H9 (cell line): ENCODE measurements at regions not wholly inside any gene's neighbourhood (a gene's known extent, or its start where the extent isn't known, plus 50 kb on each side); places are given as distances from the start of the nearest gene placed in this dataset.

Source experiments
- DNase-seq: peaks from one replicate; pipeline ENCODE4 v3.0.0-alpha.2; 2017
- H2AFZ ChIP-seq: one replicate; pipeline ENCODE4 v1.6.1; 2013; ENCODE audit warnings: mild to moderate bottlenecking, low read length, control low read depth, moderate library complexity
- H2AK5ac ChIP-seq: 2 replicates; pipeline ENCODE4 v1.6.1; 2013; ENCODE audit warnings: low read length, control low read depth, mixed read lengths; ENCODE audit not compliant: insufficient read length
- H2BK120ac ChIP-seq: one replicate; pipeline ENCODE4 v1.6.1; 2013; ENCODE audit warnings: low read depth, mild to moderate bottlenecking, low read length, control low read depth, inconsistent platforms; ENCODE audit not compliant: poor library complexity, severe bottlenecking
- H2BK12ac ChIP-seq: 2 replicates; pipeline ENCODE4 v1.6.1; 2013; ENCODE audit warnings: low read length, control low read depth, mixed read lengths, low read depth; ENCODE audit not compliant: insufficient read length
- H2BK15ac ChIP-seq: 2 replicates; pipeline ENCODE4 v1.6.1; 2013; ENCODE audit warnings: low read depth, low read length, control low read depth
- H2BK20ac ChIP-seq: one replicate; pipeline ENCODE4 v1.6.1; 2013; ENCODE audit warnings: low read depth, mild to moderate bottlenecking, low read length, control low read depth, inconsistent platforms; ENCODE audit not compliant: poor library complexity, severe bottlenecking
- H2BK5ac ChIP-seq: 2 replicates; pipeline ENCODE4 v1.6.1; 2013; ENCODE audit warnings: low read length, control low read depth, mixed read lengths; ENCODE audit not compliant: insufficient read length
- H3K14ac ChIP-seq: 2 replicates; pipeline ENCODE4 v1.6.1; 2013; ENCODE audit warnings: low read length, control low read depth; ENCODE audit not compliant: insufficient read depth
- H3K18ac ChIP-seq: 2 replicates; pipeline ENCODE4 v1.6.1; 2013; ENCODE audit warnings: low read depth, mild to moderate bottlenecking, mixed read lengths, low read length, control low read depth; ENCODE audit not compliant: insufficient read length
- H3K23ac ChIP-seq: 2 replicates; pipeline ENCODE4 v1.6.1; 2013; ENCODE audit warnings: low read length, control low read depth, mixed read lengths, low read depth; ENCODE audit not compliant: insufficient read length
- H3K23me2 ChIP-seq: 2 replicates; pipeline ENCODE4 v1.6.1; 2013; ENCODE audit warnings: low read depth, mild to moderate bottlenecking, mixed read lengths, low read length, control low read depth; ENCODE audit not compliant: insufficient read length, poor library complexity, severe bottlenecking
- H3K27ac ChIP-seq: 2 replicates; pipeline ENCODE4 v1.5.1; 2013; ENCODE audit warnings: low read length, control low read depth, mixed read lengths, low read depth; ENCODE audit not compliant: insufficient read length
- H3K27me3 ChIP-seq: 2 replicates; pipeline ENCODE4 v1.6.1; 2013; ENCODE audit warnings: low read length, control low read depth, inconsistent platforms; ENCODE audit not compliant: insufficient read depth
- H3K4ac ChIP-seq: 2 replicates; pipeline ENCODE4 v1.6.1; 2013; ENCODE audit warnings: low read depth, mild to moderate bottlenecking, control low read depth, inconsistent platforms, low read length, moderate library complexity
- H3K4me1 ChIP-seq: 2 replicates; pipeline ENCODE4 v1.6.1; 2013; ENCODE audit warnings: low read length, control low read depth, inconsistent platforms; ENCODE audit not compliant: insufficient read depth
- H3K4me2 ChIP-seq: 2 replicates; pipeline ENCODE4 v1.6.1; 2013; ENCODE audit warnings: low read length, control low read depth, mixed read lengths; ENCODE audit not compliant: insufficient read length, insufficient read depth
- H3K56ac ChIP-seq: 2 replicates; pipeline ENCODE4 v1.6.1; 2013; ENCODE audit warnings: low read depth, mild to moderate bottlenecking, mixed read lengths, low read length, control low read depth; ENCODE audit not compliant: insufficient read length
- H3K79me1 ChIP-seq: 2 replicates; pipeline ENCODE4 v1.6.1; 2013; ENCODE audit warnings: low read depth, mild to moderate bottlenecking, moderate library complexity, low read length, control low read depth, inconsistent platforms; ENCODE audit not compliant: insufficient read depth, poor library complexity, severe bottlenecking
- H3K79me2 ChIP-seq: 2 replicates; pipeline ENCODE4 v1.6.1; 2013; ENCODE audit warnings: low read length, control low read depth, inconsistent platforms; ENCODE audit not compliant: insufficient read depth
- H3K9ac ChIP-seq: 2 replicates; pipeline ENCODE4 v1.6.1; 2013; ENCODE audit warnings: low read length, control low read depth, mixed read lengths; ENCODE audit not compliant: insufficient read length; ENCODE audit errors: extremely low read depth
- H3K9me3 ChIP-seq: one replicate; pipeline ENCODE4 v1.6.1; 2013; ENCODE audit warnings: low read depth, low read length, inconsistent platforms; ENCODE audit not compliant: control insufficient read depth
- H3T11ph ChIP-seq: one replicate; pipeline ENCODE4 v1.6.1; 2013; ENCODE audit warnings: mild to moderate bottlenecking, low read length, control low read depth, inconsistent platforms
- H4K20me1 ChIP-seq: one replicate; pipeline ENCODE4 v1.6.1; 2013; ENCODE audit not compliant: control insufficient read depth, insufficient read length, insufficient read depth
- H4K5ac ChIP-seq: 2 replicates; pipeline ENCODE4 v1.6.1; 2013; ENCODE audit warnings: low read depth, mild to moderate bottlenecking, mixed read lengths, low read length, control low read depth; ENCODE audit not compliant: insufficient read length
- H4K8ac ChIP-seq: replicated peaks from 2 replicates; pipeline ENCODE4 v1.6.1; 2013; ENCODE audit warnings: low read length, control low read depth, mixed read lengths, low read depth; ENCODE audit not compliant: insufficient read length
- H4K91ac ChIP-seq: 2 replicates; pipeline ENCODE4 v1.6.1; 2013; ENCODE audit warnings: low read depth, mild to moderate bottlenecking, moderate library complexity, mixed read lengths, low read length, control low read depth; ENCODE audit not compliant: insufficient read length
- H3K27ac Mint-ChIP-seq, 3 experiments: 2 replicates in 2 of 3; 3 replicates in 1 of 3; pipeline ENCODE4 v1.8.0; 2020 to 2021; ENCODE audit warnings: mixed read lengths in 3 of 3, mild to moderate bottlenecking in 1 of 3, moderate library complexity in 1 of 3
- H3K27me3 Mint-ChIP-seq: 2 replicates; pipeline ENCODE4 v1.8.0; 2021; ENCODE audit warnings: low read depth, mild to moderate bottlenecking, moderate library complexity, mixed read lengths
- H3K36me3 Mint-ChIP-seq, 3 experiments: 2 replicates in 2 of 3; 3 replicates in 1 of 3; pipeline ENCODE4 v1.8.0; 2020 to 2021; ENCODE audit warnings: low read depth in 3 of 3, mixed read lengths in 3 of 3; ENCODE audit not compliant: insufficient read depth in 1 of 3
- H3K4me1 Mint-ChIP-seq, 2 experiments: 2 replicates each; pipeline ENCODE4 v1.8.0; 2020; ENCODE audit warnings: mixed read lengths in 2 of 2
- H3K4me3 Mint-ChIP-seq, 2 experiments: 2 replicates in 1 of 2; 3 replicates in 1 of 2; pipeline ENCODE4 v1.8.0; 2020 to 2021; ENCODE audit warnings: mild to moderate bottlenecking in 2 of 2, mixed read lengths in 2 of 2, moderate library complexity in 1 of 2
- H3K9me3 Mint-ChIP-seq, 2 experiments: 2 replicates in 1 of 2; 3 replicates in 1 of 2; pipeline ENCODE4 v1.8.0; 2020; ENCODE audit warnings: mild to moderate bottlenecking in 2 of 2, mixed read lengths in 2 of 2, moderate library complexity in 1 of 2
- CTCF ChIP-seq: fragments of 200-600 bp; sonication (generic); conservative IDR thresholded peaks from 3 replicates; pipeline ENCODE4 v1.8.0; 2021; ENCODE audit warnings: antibody characterized with exemption, mild to moderate bottlenecking
- WGBS: extraction: QIAGEN DNeasy Blood & Tissue Kit; methylation state at CpG from one replicate; pipeline ENCODE4 v1.1.7; 2013; ENCODE audit warnings: missing lambda C conversion rate, low lambda C conversion rate, mixed read lengths; ENCODE audit not compliant: insufficient read length; ENCODE audit errors: extremely low coverage; 5-methylcytosine and 5-hydroxymethylcytosine counted together

GRCh38 chr20:60956194-60956593 is 295.9 kb upstream of the CDH4 start:
- Histone ChIP-seq H3T11ph (no peak overlapping the region), H3K27me3 (peaks cover 4% of the 10 kb centered on the region; the same call in 1 of the 2 replicates), H3K79me2 (no peaks in the 10 kb centered on the region), H2AK5ac (no peak overlapping the region), H3K23ac (no peak overlapping the region), H4K91ac (no peak overlapping the region), H2AFZ (no peak overlapping the region), H2BK12ac (no peak overlapping the region), H3K4me2 (no peak overlapping the region), H3K56ac (no peak overlapping the region), H3K14ac (no peak overlapping the region), H3K4me1 (no peaks in the 10 kb centered on the region), H4K20me1 (no peaks in the 10 kb centered on the region), H3K9ac (no peak overlapping the region), H3K9me3 (no peaks in the 10 kb centered on the region), H2BK15ac (no peak overlapping the region), H2BK120ac (no peak overlapping the region), H3K23me2 (no peaks in the 10 kb centered on the region), H3K18ac (no peak overlapping the region), H3K79me1 (no peaks in the 10 kb centered on the region), H4K8ac (no peak overlapping the region), H4K5ac (no peak overlapping the region), H3K27ac (no peak overlapping the region), H3K4ac (no peak overlapping the region), H2BK20ac (no peak overlapping the region), H2BK5ac (no peak overlapping the region)
- Mint-ChIP-seq H3K4me1 (no peaks in the 10 kb centered on the region), H3K9me3 (peaks cover 0 to 6% of the 10 kb centered on the region in 2 experiments; a peak in 2 of 5 replicates), H3K4me3 (no peak overlapping the region), H3K27me3 (peaks cover 85% of the 10 kb centered on the region), H3K36me3 (no peaks in the 10 kb centered on the region), H3K27ac (no peak overlapping the region)
- no peak for TF ChIP-seq CTCF
- no peak for DNase-seq
- WGBS: no CpG with 5 or more reads among the region's 4 CpGs
